HepG2 (cell line): ENCODE measurements at regions not wholly inside any gene's neighbourhood (a gene's known extent, or its start where the extent isn't known, plus 50 kb on each side); places are given as distances from the start of the nearest gene placed in this dataset.

Experiments
- ATAC-seq: fragments of 200-7000 bp; cut with Tn5 transposase; 3 replicates; pipeline ENCODE4 v1.9.1; 2020; ENCODE audit warnings: mild to moderate bottlenecking, moderate library complexity
- BruUV-seq: library from RNA; stranded (reverse); fragments of 400-500 nt; replicated peaks from 2 replicates; lab custom pipeline; 2021; lab: Mats Ljungman, UMichigan
- CTCF ChIA-PET: fragments of 300-600 bp; formaldehyde crosslinking; extraction: SDS; loops from one replicate; lab custom pipeline; 2021; ENCODE audit warnings: low total read pairs, inconsistent platforms, low intra/inter-chr PET ratio; lab: Yijun Ruan, JAX
- POLR2A ChIA-PET: fragments of 350-600 bp; sonication (Branson Sonifier 250); formaldehyde crosslinking; loops from one replicate; lab custom pipeline; 2020; ENCODE audit warnings: antibody characterized with exemption, inconsistent platforms; lab: Yijun Ruan, JAX
- DNase-seq: peaks from one replicate; pipeline ENCODE4 v3.0.0-alpha.2; 2015; ENCODE audit warnings: low spot score
- FAIRE-seq: peaks from 3 replicates; lab custom pipeline; 2011; peaks lifted over from hg19 to GRCh38; lab: Jason Lieb, UNC
- H2AFZ ChIP-seq: one replicate; pipeline ENCODE4 v1.6.1; 2011; ENCODE audit warnings: low read length, inconsistent platforms
- H3K27ac ChIP-seq: fragments of 300-600 bp; 3 replicates; pipeline ENCODE4 v1.8.0; 2011; ENCODE audit warnings: mixed run types, mild to moderate bottlenecking, mixed read lengths, low read length, inconsistent platforms; ENCODE audit not compliant: insufficient read depth; ENCODE audit errors: extremely low read length
- H3K27me3 ChIP-seq, 2 experiments: fragments of 200-600 bp in 1 of 2; 2 replicates in 1 of 2; 3 replicates in 1 of 2; pipeline versions ENCODE4 v1.6.0 to v1.8.0; 2011; ENCODE audit warnings: low read length in 2 of 2, mild to moderate bottlenecking in 2 of 2, moderate library complexity in 2 of 2, inconsistent platforms in 1 of 2; ENCODE audit not compliant: insufficient read depth in 2 of 2, control insufficient read depth in 1 of 2
- H3K36me3 ChIP-seq, 2 experiments: fragments of 200-600 bp in 1 of 2; replicated peaks in 1 of 2; 2 replicates in 1 of 2; 3 replicates in 1 of 2; pipeline versions ENCODE4 v1.5.1 to v1.8.0; 2011; ENCODE audit warnings: low read length in 2 of 2, inconsistent platforms in 1 of 2; ENCODE audit not compliant: insufficient read depth in 2 of 2, control insufficient read depth in 1 of 2
- H3K4me1 ChIP-seq: 2 replicates; pipeline ENCODE4 v1.5.1; 2012; ENCODE audit warnings: low read length, inconsistent platforms; ENCODE audit not compliant: insufficient read depth
- H3K4me2 ChIP-seq: 2 replicates; pipeline ENCODE4 v1.6.0; 2011; ENCODE audit warnings: low read depth, low read length, inconsistent platforms
- H3K4me3 ChIP-seq, 3 experiments: fragments of 200-600 bp in 1 of 3; sonication (generic), shearing (Covaris generic) in 1 of 3; replicated peaks in 1 of 3; 2 replicates each; pipeline ENCODE4 v1.5.1; 2011 to 2016; ENCODE audit warnings: low read length in 3 of 3, inconsistent platforms in 2 of 3, low read depth in 2 of 3, mild to moderate bottlenecking in 2 of 3, control low read depth in 1 of 3, mixed read lengths in 1 of 3; ENCODE audit not compliant: insufficient read depth in 1 of 3
- H3K79me2 ChIP-seq: one replicate; pipeline ENCODE4 v1.6.1; 2011; ENCODE audit warnings: low read length, inconsistent platforms; ENCODE audit not compliant: insufficient read depth
- H3K9ac ChIP-seq: 2 replicates; pipeline ENCODE4 v1.6.0; 2011; ENCODE audit warnings: mild to moderate bottlenecking, low read depth, low read length, inconsistent platforms; ENCODE audit not compliant: insufficient read depth
- H3K9me3 ChIP-seq: 2 replicates; pipeline ENCODE4 v1.5.1; 2012; ENCODE audit warnings: mild to moderate bottlenecking, low read length
- H4K20me1 ChIP-seq: 2 replicates; pipeline ENCODE4 v1.6.0; 2011; ENCODE audit warnings: inconsistent platforms, mild to moderate bottlenecking, low read length, moderate library complexity; ENCODE audit not compliant: insufficient read depth
- CENPX ChIP-seq: sonication (generic); formaldehyde crosslinking; IDR thresholded peaks from 2 replicates; pipeline ENCODE4 v1.9.0; 2021; ENCODE audit warnings: mild to moderate bottlenecking, missing genetic modification reagents, moderate library complexity
- FOSL2 ChIP-seq: sonication (generic); formaldehyde crosslinking; IDR thresholded peaks from 2 replicates; pipeline ENCODE4 v1.4.0; 2020; ENCODE audit warnings: missing genetic modification reagents
- KLF11 ChIP-seq: IDR thresholded peaks from 2 replicates; pipeline ENCODE4 v1.6.1; 2016; ENCODE audit warnings: missing compliant biosample characterization
- PHF8 ChIP-seq: sonication (generic); formaldehyde crosslinking; IDR thresholded peaks from 2 replicates; pipeline ENCODE4 v1.5.0; 2020; ENCODE audit warnings: missing genetic modification reagents
- PRDM10 ChIP-seq: sonication (generic); formaldehyde crosslinking; IDR thresholded peaks from 2 replicates; pipeline ENCODE4 v1.4.0; 2020; ENCODE audit warnings: low read depth, missing genetic modification reagents
- REL ChIP-seq: sonication (generic); formaldehyde crosslinking; conservative IDR thresholded peaks from 2 replicates; pipeline ENCODE4 v1.8.0; 2022; ENCODE audit warnings: mild to moderate bottlenecking, missing genetic modification reagents, moderate library complexity
- TBX3 ChIP-seq: fragments of 450-650 bp; IDR thresholded peaks from 2 replicates; pipeline ENCODE4 v1.6.1; 2017; ENCODE audit warnings: antibody characterized with exemption, mild to moderate bottlenecking, inconsistent platforms, borderline replicate concordance
- TIGD3 ChIP-seq: sonication (generic); formaldehyde crosslinking; IDR thresholded peaks from 2 replicates; pipeline ENCODE4 v1.5.1; 2020; ENCODE audit warnings: mild to moderate bottlenecking, missing genetic modification reagents, borderline replicate concordance
- ZFX ChIP-seq: sonication (generic); formaldehyde crosslinking; IDR thresholded peaks from 2 replicates; pipeline ENCODE4 v1.4.0; 2020; ENCODE audit warnings: mild to moderate bottlenecking, low read depth, missing genetic modification reagents, moderate library complexity
- ZNF317 ChIP-seq: sonication (generic); formaldehyde crosslinking; IDR thresholded peaks from 2 replicates; pipeline ENCODE4 v1.5.0; 2020; ENCODE audit warnings: mild to moderate bottlenecking, missing genetic modification reagents
- ZNF407 ChIP-seq: sonication (generic); formaldehyde crosslinking; IDR thresholded peaks from one replicate; pipeline ENCODE4 v1.5.1; 2020; ENCODE audit warnings: mild to moderate bottlenecking, missing genetic modification reagents; ENCODE audit errors: not compliant biosample characterization
- WGBS: methylation state at CpG from one replicate; pipeline ENCODE4 v1.1.6; 2017; ENCODE audit warnings: low lambda C conversion rate; 5-methylcytosine and 5-hydroxymethylcytosine counted together
- in situ Hi-C: cut with HindIII; loops from 2 replicates; pipeline ENCODE4 v1.10.0; 2017; ENCODE audit warnings: low pct_unique_long_range_greater_than_20kb; ENCODE audit not compliant: extremely low pct_ligation_motif_present
- intact Hi-C: fragments of 100-400 bp; cut with micrococcal nuclease; formaldehyde crosslinking; loops from one replicate; pipeline ENCODE4 v1.10.0; 2022; ENCODE audit not compliant: unreplicated experiment

DNA sequence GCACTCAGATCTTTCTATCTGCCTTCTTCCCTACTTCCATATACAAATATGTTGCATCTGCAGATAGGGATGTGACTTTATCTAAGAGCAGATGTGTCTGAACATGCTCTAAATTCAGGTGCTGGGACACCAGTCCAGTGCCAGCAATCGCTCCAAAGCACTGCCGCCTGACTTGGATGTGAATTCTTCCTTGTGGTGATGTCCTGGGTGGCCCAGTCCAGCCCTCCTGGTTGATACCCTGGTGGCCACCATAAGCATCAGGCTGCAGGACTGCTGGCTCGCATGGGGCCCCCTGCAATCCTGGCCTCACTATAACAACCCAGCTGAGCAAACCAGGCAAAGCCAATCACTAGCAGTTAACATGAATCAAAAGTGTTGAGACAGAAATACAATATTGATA lies 149.2 kb upstream of the PDE1C start:
- ATAC-seq (no peak), FAIRE-seq (no peak), DNase-seq (no peak)
- in situ Hi-C loops = loop anchor here (10.0 kb wide), 2 partner anchors 125 to 255 kb away; no protein-coding TSS in a partner anchor
- no peak overlapping the region for H3K4me2 ChIP-seq
- no TSS peak for BruUV-seq
- ChIA-PET CTCF (no interaction called here), POLR2A (no interaction called here)
- no peaks in the 10 kb centered on the region for H3K79me2 ChIP-seq
- peaks cover 0 to 1% of the 10 kb centered on the region in 2 experiments; a peak in 1 of 5 replicates for H3K27me3 ChIP-seq
- no peaks in the 10 kb centered on the region for H4K20me1 ChIP-seq
- H3K4me3 ChIP-seq = no peak overlapping the region
- intact Hi-C loops = no loop called here
- H3K4me1 ChIP-seq = no peaks in the 10 kb centered on the region
- H3K9ac ChIP-seq = no peak overlapping the region
- no peak overlapping the region for H3K27ac ChIP-seq
- WGBS = 8% methylated on average over 3 of the region's 3 CpGs
- H3K9me3 ChIP-seq = no peaks in the 10 kb centered on the region
- H2AFZ ChIP-seq = no peak overlapping the region
- H3K36me3 ChIP-seq = no peaks in the 10 kb centered on the region
- TF ChIP-seq PRDM10 (CRISPR knock-in tag) (no peak), CENPX (CRISPR knock-in tag) (no peak), TIGD3 (CRISPR knock-in tag) (no peak), ZNF317 (CRISPR knock-in tag) (no peak), ZNF407 (CRISPR knock-in tag) (no peak), PHF8 (CRISPR knock-in tag) (no peak), TBX3 (no peak), KLF11 (CRISPR knock-in tag) (no peak), REL (CRISPR knock-in tag) (no peak), ZFX (CRISPR knock-in tag) (no peak), FOSL2 (CRISPR knock-in tag) (no peak)
